ENCODE measurements at regions not wholly inside any gene's neighbourhood (a gene's known extent, or its start where the extent isn't known, plus 50 kb on each side); places are given as distances from the start of the nearest gene placed in this dataset.

DNA sequence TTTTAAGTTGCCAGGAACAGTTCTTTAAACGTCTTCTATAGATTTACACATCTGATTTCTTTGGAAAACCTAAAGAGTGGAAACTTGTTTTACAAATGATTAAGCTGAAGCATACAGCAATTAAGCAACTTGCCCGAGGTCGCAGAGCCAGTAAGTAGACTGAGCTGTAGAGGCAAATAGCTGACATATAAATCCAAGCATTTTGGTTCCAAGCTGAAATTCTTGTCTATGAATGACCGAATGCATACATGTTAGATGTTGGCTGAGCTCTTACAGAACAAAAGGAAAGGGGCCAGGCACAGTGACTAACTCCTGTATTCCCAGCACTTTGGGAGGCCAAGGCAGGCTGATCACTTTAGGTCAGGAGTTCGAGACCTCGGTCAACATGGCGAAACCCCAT lies 101.8 kb upstream of the SGK1 start:
- intact Hi-C loops (cut with DNase I; ENCODE audit: low total_unique reads), result no loop called here
- Histone ChIP-seq H3K27ac (no peak overlapping the region), H3K4me1 (peaks cover 0 to 19% (median 6%) of the 10 kb centered on the region in 6 donors), H3K36me3 (no peaks in the 10 kb centered on the region), H3K9me3 (no peaks in the 10 kb centered on the region), H3K4me3 (no peak overlapping the region), H3K27me3 (replicated peaks in 1 of 7) (no peaks in the 10 kb centered on the region)
- no peak for DNase-seq
- 94 to 98% (median 97%) methylated on average over 7 of the region's 7 CpGs for WGBS, 5 donors
- TF ChIP-seq POLR2A (IDR thresholded peaks at IDR 0.05) (no peak), POLR2AphosphoS5 (IDR thresholded peaks at IDR 0.05) (no peak)
- TF ChIP-seq, protein P1, sequence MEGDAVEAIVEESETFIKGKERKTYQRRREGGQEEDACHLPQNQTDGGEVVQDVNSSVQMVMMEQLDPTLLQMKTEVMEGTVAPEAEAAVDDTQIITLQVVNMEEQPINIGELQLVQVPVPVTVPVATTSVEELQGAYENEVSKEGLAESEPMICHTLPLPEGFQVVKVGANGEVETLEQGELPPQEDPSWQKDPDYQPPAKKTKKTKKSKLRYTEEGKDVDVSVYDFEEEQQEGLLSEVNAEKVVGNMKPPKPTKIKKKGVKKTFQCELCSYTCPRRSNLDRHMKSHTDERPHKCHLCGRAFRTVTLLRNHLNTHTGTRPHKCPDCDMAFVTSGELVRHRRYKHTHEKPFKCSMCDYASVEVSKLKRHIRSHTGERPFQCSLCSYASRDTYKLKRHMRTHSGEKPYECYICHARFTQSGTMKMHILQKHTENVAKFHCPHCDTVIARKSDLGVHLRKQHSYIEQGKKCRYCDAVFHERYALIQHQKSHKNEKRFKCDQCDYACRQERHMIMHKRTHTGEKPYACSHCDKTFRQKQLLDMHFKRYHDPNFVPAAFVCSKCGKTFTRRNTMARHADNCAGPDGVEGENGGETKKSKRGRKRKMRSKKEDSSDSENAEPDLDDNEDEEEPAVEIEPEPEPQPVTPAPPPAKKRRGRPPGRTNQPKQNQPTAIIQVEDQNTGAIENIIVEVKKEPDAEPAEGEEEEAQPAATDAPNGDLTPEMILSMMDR (IDR thresholded peaks at IDR 0.05 in 8 of 11, conservative IDR thresholded peaks at IDR 0.05 in 3 of 11), result no peak

DNA sequence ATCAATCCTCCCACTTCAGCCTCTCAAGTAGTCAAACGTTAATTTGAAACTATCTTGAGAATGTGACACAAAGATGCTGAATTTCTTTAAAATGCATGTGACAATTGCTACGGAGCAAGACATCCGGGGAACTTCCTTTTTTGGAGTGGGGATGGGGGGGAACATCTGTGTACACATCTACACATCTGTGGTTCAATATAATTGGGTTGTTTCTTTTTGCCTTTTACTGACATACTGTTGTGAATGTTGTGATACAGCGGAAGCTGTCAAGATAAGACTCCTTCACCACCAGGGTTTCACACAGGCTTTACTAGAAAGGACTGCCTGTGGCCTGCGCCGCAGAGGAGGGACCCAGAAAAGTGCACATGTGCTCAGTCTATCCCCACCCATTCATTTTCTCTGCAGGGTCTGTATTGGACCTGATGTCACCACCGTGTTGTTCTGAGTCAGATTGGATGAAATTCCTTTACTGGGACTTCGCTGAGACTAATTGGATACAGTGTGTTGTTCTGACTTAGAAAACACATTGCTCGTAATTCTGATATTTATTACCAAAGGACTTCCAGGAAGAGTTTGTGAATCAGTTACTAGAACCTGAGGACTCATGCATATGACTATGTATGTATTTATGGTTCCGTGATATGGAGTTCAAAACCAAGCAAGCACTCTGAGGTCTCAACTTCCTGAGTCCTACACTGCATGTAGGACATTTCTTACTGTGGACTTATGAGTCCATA lies 98.7 kb upstream of the SGK1 start:
- 62 to 72% (median 68%) methylated on average over 10 of the region's 10 CpGs for WGBS, 5 donors
- intact Hi-C loops (cut with DNase I; ENCODE audit: low total_unique reads), result no loop called here
- Histone ChIP-seq H3K4me1 (peaks cover 0 to 26% (median 2%) of the 10 kb centered on the region in 6 donors), H3K27ac (no peak overlapping the region), H3K36me3 (no peaks in the 10 kb centered on the region), H3K4me3 (no peak overlapping the region), H3K9me3 (peaks cover 0 to 12% (median 4%) of the 10 kb centered on the region in 8 donors), H3K27me3 (replicated peaks in 1 of 7) (no peaks in the 10 kb centered on the region)
- TF ChIP-seq, protein P1 (IDR thresholded peaks at IDR 0.05 in 8 of 11, conservative IDR thresholded peaks at IDR 0.05 in 3 of 11), result no peak
- no peak for TF ChIP-seq POLR2A (IDR thresholded peaks at IDR 0.05)
- no peak for TF ChIP-seq POLR2AphosphoS5 (IDR thresholded peaks at IDR 0.05)
- DNase-seq, result no peak

DNA sequence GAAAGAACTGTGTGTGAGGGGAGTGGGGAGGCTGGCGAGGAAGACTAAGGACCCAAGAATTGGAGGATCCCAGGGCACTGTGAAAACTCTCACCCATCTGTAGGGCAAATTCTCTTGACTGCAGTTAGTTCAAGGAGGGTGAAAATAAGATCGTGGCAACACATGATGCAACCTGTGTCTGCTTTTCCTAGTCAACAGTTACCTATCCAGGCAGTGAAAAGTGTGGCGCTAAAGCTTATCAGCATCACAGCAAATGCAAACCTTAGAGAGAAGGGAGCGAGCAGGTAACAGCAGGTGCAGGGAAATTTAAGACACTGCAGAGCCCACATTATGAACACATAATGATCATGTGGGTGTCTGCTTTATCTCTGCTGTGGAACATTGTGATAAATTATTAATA lies 97.7 kb upstream of the SGK1 start:
- intact Hi-C loops (cut with DNase I; ENCODE audit: low total_unique reads), result no loop called here
- DNase-seq, result no peak
- H3K36me3 ChIP-seq, result no peaks in the 10 kb centered on the region
- peaks cover 0 to 17% (median 4%) of the 10 kb centered on the region in 8 donors for H3K9me3 ChIP-seq
- no peak overlapping the region for H3K4me3 ChIP-seq
- peaks cover 0 to 26% (median 3%) of the 10 kb centered on the region in 6 donors for H3K4me1 ChIP-seq
- WGBS, 5 donors, result 76 to 85% (median 82%) methylated on average over 4 of the region's 4 CpGs
- H3K27ac ChIP-seq, result peak overlapping the region in 1 of 8 donors; percentile 88
- TF ChIP-seq, protein P1 (IDR thresholded peaks at IDR 0.05 in 8 of 11, conservative IDR thresholded peaks at IDR 0.05 in 3 of 11), result no peak
- TF ChIP-seq POLR2AphosphoS5 (IDR thresholded peaks at IDR 0.05) (no peak), POLR2A (IDR thresholded peaks at IDR 0.05) (no peak)
- H3K27me3 ChIP-seq (replicated peaks in 1 of 7), result no peaks in the 10 kb centered on the region

DNA sequence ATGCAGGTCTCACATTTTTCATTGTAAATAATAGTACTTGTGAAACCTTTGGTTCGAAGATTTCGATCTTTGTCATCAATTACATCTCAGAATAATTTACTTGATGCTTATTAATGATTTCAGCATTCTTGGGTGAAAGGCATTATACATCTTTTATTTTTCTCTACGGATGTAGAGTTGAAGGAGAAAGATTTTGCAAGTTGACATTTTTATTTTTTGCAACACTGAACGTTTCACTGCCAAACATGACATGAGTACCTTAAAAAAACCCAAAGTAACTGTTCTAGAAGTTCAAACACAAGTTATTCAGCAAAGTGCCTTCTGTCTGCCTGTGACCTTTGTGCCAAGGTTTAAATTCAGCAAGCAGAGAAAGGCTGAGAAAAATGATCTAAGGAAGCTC lies 97.3 kb upstream of the SGK1 start:
- Histone ChIP-seq H3K9me3 (peaks cover 0 to 17% (median 4%) of the 10 kb centered on the region in 8 donors), H3K36me3 (no peaks in the 10 kb centered on the region), H3K27ac (peak overlapping the region in 1 of 8 donors; percentile 88), H3K27me3 (replicated peaks in 1 of 7) (no peaks in the 10 kb centered on the region), H3K4me1 (peaks cover 0 to 26% (median 5%) of the 10 kb centered on the region in 6 donors), H3K4me3 (peak overlapping the region in 1 of 8 donors; percentile 46)
- 66 to 81% (median 70%) methylated on average over 4 of the region's 4 CpGs for WGBS, 5 donors
- no peak for TF ChIP-seq POLR2AphosphoS5 (IDR thresholded peaks at IDR 0.05)
- TF ChIP-seq, protein P1 (IDR thresholded peaks at IDR 0.05 in 8 of 11, conservative IDR thresholded peaks at IDR 0.05 in 3 of 11), result no peak
- TF ChIP-seq POLR2A (IDR thresholded peaks at IDR 0.05), result no peak
- intact Hi-C loops (cut with DNase I; ENCODE audit: low total_unique reads), result no loop called here
- DNase-seq, result no peak

Measured in spleen (tissue), 11 donors.